GM18511 (cell line): ENCODE measurements at regions not wholly inside any gene's neighbourhood (a gene's known extent, or its start where the extent isn't known, plus 50 kb on each side); places are given as distances from the start of the nearest gene placed in this dataset.
"Not testable (repeated sequence)": the region's sequence is repeated elsewhere in the genome, so short reads cannot be mapped to it uniquely, and the experiment has no call there.

ENCODE experiments used
- ATAC-seq: cut with Tn5 transposase; IDR thresholded peaks from one replicate; pipeline ENCODE4 v1.9.1; 2021; ENCODE audit warnings: mild to moderate bottlenecking, moderate library complexity; ENCODE audit not compliant: unreplicated experiment

GRCh38 chr2:241956521-241957110 is 87.1 kb downstream of the RTP5 start:
- ATAC-seq = no peak

DNA sequence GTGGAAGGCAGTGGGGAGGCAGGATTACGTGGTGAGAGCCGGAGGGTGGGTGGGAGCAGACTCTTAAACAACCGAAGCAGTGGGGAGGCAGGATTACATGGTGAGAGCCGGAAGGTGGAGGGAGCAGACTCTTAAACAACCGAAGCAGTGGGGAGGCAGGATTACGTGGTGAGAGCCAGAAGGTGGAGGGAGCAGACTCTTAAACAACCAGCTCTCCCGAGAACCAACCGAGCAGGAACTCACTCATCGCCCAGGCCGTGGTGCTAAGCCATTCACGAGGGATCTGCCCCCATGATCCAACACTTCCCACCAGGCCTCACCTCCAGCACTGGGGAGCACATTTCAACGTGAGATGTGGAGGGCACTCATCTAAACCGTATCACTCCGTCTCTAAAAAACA is 87.7 kb downstream of the RTP5 start:
- no peak for ATAC-seq

DNA sequence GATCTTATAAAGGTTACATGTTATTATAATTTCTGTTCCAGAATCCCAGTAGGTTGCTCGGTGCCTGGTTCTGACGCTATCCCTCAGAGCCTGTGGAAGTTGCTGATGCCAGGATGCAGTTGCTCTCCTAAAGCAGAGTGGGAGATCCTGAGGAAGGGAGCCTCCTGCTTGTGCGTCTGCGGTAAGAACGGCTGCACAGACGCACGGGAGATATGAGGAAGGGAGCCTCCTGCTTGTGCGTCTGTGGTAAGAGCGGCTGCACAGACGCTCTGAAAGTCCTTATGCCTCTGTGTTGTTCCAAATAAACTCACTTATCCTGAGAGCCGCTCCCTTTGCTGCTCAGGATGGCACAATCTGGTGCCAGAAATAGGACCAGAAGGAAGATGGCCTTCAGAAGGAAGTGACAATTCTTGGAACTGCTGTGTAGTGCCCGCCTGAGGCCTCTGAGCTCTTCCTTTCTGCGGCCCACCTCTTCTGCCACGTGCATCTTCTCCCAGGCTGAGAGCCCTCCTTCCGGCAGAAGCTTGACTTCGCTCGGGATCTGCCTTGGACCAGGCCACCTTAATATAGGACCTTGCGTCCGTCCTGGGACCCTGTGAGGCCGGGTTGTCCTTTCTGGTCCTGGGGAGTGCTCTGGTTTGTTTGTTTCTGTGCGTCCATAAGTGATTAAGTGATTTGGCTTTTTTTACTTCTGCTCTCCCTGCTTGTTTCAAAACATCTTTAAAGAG is 89.5 kb downstream of the RTP5 start:
- ATAC-seq = no peak

GRCh38 chr2:241959751-241960269 is 90.3 kb downstream of the RTP5 start:
- no peak for ATAC-seq

DNA sequence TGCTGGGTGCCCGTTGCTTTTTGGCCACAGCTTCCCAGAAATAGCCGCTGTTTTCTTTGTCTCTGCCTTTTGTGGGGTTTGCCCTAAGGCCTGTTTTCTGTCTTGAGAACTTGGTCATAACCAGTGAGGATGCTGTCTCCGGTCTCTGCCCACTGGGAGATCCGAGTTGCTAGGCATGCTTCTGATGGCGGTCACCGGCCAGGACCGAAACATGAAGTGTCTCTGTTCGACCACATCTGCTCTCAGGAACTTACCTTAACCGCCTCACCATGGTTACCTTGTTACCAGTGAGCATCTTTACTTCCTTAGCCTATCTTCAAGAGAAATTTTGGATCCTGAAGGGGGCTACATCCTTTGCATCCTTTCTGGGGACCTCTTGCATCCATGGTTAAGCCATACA is 91.9 kb downstream of the RTP5 start:
- no peak for ATAC-seq

- no peak for ATAC-seq
Observed at GRCh38 chr2:241964133-241964532, 94.6 kb downstream of the RTP5 start.

DNA sequence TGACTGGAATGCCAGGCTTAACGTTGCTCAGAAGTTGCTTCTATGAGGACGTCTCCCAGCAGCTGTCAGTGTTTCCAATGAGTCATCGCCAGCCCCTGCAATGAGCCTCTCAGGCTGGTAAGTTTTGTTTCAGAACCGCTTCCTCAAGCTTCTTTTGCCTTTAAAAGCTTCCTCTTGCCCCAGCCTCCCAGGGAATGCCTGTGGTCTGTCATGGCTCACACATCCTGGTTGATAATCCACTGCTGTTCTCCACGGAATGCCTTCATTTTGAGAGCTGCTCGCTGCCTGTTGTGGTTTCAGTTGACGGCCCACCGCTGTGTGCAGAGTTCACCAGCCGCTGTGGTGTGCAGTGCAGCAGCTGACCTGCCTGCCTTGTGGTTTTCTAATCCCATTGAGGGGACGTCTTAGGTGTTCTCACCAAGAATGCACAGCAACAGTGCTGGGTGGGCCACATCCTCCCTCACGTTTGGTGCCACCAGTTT is 96.4 kb downstream of the RTP5 start:
- peak; percentile 90 for ATAC-seq

- ATAC-seq = no peak
Observed at GRCh38 chr2:241966647-241967466, 97.3 kb downstream of the RTP5 start.

DNA sequence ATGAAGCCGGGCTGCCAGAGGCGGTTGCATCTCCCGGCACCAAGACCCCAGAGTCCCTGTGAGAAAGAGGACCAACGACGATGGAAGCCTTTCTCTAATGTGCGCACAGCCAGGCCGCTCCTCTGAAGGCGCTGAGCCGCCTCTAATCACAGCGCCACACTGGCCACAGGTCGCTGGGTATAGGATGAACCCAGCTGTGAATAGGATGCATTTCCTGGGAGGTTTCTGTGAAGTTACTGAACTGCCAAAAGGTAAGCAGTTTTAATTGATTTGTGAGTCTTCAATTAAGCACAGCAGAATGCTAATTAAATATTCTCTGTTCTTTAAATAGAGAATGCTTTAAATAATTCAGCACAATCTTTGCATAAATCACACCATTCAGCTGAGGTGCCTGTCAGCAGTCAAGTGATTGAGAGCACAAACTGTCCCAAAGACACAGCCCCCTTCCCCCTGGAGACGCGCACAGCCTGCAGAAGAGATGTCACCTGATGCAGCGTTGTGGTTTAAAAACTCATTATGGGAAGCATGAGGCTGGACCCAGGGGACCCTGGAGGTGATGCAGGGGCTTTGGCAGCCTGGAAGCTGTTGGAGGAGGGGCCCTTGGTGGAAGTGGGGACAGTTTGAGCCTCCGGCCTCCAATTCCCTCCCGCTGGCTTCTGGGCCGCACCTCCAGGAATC is 98.1 kb downstream of the RTP5 start:
- ATAC-seq = no peak

GRCh38 chr2:241968417-241968816 is 98.9 kb downstream of the RTP5 start:
- ATAC-seq = no peak

DNA sequence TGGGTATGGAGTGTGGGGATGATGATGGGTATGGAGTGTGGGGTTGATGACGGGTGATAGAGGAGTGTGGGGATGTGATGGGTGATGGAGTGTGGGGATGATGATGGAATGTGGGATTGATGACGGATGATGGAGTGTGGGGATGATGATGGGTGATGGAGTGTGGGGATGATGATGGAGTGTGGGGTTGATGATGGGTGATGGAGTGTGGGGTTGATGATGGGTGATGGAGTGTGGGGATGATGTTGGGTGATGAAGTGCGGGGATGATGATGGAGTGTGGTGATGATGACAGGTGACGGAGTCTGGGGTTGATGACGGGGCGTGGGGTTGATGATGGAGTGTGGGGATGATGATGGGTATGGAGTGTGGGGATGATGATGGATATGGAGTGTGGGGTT is 99.7 kb downstream of the RTP5 start:
- not testable (repeated sequence) for ATAC-seq

GRCh38 chr2:241970716-241971115 is 101.2 kb downstream of the RTP5 start:
- no peak for ATAC-seq

DNA sequence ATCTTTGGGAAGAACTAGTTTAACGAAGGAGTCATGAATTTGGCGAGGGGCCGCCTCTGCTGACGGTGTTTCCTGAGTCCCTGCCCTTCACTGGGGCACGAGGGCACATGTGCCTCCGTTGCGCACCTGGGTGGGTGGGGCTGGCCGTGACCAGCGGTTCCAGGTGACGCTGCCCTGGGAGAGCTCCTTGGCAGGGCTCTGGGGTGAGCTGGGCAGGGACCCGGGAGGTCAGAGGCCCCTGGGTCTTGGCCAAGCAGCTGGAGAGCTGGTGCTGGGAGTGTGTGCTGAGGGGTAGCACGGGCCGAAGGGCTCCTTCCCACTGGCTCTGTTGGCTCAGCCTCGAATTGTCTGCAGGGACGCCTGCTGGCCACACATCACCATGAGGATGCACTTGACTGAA is 104.6 kb downstream of the RTP5 start:
- no peak for ATAC-seq

DNA sequence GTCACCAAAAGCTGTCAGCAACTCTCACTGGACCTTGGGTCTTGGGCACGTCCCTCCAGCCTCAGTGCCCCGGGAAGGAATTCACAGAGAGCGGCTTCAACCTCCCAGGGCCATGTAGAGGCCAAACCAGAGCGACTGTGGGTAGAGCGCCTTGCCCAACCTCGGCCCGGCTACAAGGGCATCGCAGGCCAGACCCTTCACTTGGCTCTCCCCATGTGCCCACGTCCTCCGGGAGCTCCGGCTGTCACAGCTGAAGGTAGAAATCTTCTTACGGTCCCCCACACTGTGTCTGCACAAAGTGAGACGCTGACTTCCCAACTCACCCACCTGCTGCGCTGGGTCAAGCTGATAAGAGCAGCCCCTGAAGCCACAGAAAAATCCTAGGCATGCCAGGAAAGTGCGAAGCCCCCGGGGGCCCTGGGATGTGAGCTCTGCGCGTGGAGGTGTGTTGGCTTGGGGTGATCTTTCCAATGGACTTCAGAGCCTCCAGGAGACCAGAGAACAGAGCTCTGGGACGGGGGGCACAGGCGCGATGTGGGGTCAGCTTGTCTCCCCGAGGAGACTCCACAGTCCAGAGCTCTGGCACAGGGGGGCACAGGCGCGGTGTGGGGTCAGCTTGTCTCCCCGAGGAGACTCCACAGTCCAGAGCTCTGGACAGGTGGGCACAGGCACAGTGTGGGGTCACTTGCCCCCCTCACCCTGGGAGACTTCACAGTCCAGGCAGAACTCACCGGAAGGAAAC is 105.5 kb downstream of the RTP5 start:
- ATAC-seq = no peak

GRCh38 chr2:241975593-241976284 is 106.2 kb downstream of the RTP5 start:
- no peak for ATAC-seq

DNA sequence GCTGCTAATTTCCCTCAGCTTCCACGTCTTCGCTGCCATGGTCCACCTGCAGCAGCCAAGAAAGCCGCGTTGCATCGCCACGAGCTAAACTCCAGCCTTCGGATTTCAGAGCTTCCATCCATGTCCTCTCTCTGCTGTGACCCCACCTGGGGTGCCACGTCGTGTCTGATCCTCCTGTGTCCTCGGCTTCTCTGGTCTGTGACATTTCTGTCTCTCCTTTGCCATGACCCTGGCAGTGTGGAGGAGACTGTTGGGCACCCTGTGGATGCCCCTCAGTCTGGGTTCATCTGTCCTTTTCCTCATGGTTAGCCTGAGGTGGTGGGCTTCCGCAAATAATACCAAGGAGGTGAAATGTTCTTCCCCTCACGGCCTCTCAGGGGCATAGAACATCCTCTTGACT is 106.8 kb downstream of the RTP5 start:
- ATAC-seq = no peak

GRCh38 chr2:241977557-241978300 is 108.2 kb downstream of the RTP5 start:
- no peak for ATAC-seq

GRCh38 chr2:241978670-241979069 is 109.1 kb downstream of the RTP5 start:
- no peak for ATAC-seq

- ATAC-seq = no peak
Observed at GRCh38 chr2:241980193-241980592, 110.7 kb downstream of the RTP5 start.
